ENCODE measurements at regions not wholly inside any gene's neighbourhood (a gene's known extent, or its start where the extent isn't known, plus 50 kb on each side); places are given as distances from the start of the nearest gene placed in this dataset.

- TF ChIP-seq CTCF (IDR thresholded peaks at IDR 0.05) = no peak
- TF ChIP-seq POLR2A (IDR thresholded peaks at IDR 0.05) = no peak
Measured at GRCh38 chr12:81991868-81992267, 232.7 kb upstream of the PPFIA2 start.
